ENCODE measurements at regions not wholly inside any gene's neighbourhood (a gene's known extent, or its start where the extent isn't known, plus 50 kb on each side); places are given as distances from the start of the nearest gene placed in this dataset.

GRCh38 chr2:217437290-217437870 lies 565.4 kb downstream of the TNS1 start:
- Histone ChIP-seq H3K27ac (ENCODE audit: low read length in 2 of 2) (no peak overlapping the region), H3K27me3 (replicated peaks in 1 of 4; ENCODE audit: control extremely low read depth in 1 of 4, control insufficient read depth in 3 of 4, insufficient read depth in 4 of 4, low read length in 3 of 4) (no peaks in the 10 kb centered on the region), H3K9ac (ENCODE audit: low read length) (no peak overlapping the region), H4K20me1 (ENCODE audit: control insufficient read depth, insufficient read depth, low read length, poor library complexity, severe bottlenecking) (no peaks in the 10 kb centered on the region), H3K4me2 (replicated peaks; ENCODE audit: low read depth, low read length, poor library complexity, severe bottlenecking) (no peak overlapping the region), H3K4me1 (ENCODE audit: control insufficient read depth in 2 of 2, insufficient read depth in 2 of 2, low read length in 2 of 2) (no peaks in the 10 kb centered on the region), H3K4me3 (ENCODE audit: control extremely low read depth in 1 of 5, extremely low read depth in 1 of 5, insufficient read depth in 1 of 5, low read depth in 2 of 5, low read length in 4 of 5) (no peak overlapping the region), H2AFZ (ENCODE audit: insufficient read depth, low read depth, low read length, poor library complexity, severe bottlenecking) (no peak overlapping the region), H3K36me3 (replicated peaks in 1 of 2; ENCODE audit: control extremely low read depth in 1 of 2, control insufficient read depth in 1 of 2, extremely low read depth in 1 of 2, insufficient read depth in 2 of 2, low read length in 1 of 2) (no peaks in the 10 kb centered on the region), H3K9me3 (ENCODE audit: control extremely low read depth in 1 of 3, control insufficient read depth in 2 of 3, insufficient read depth in 1 of 3, low read length in 2 of 3) (no peaks in the 10 kb centered on the region), H3K79me2 (ENCODE audit: control insufficient read depth, insufficient read depth, low read length) (no peaks in the 10 kb centered on the region)
- Mint-ChIP-seq H3K27me3 (peaks cover 3% of the 10 kb centered on the region), H3K4me1 (peaks cover 11% of the 10 kb centered on the region), H3K9me3 (ENCODE audit: insufficient read depth) (no peaks in the 10 kb centered on the region), H3K27ac (no peak overlapping the region), H3K4me3 (no peak overlapping the region)
- ATAC-seq (ENCODE audit: low read depth) (no peak), DNase-seq (no peak)
- TF ChIP-seq EZH2 (IDR thresholded peaks at IDR 0.05; ENCODE audit: borderline replicate concordance, insufficient read depth, low read depth, low read length, poor library complexity, severe bottlenecking) (no peak), CTCF (IDR thresholded peaks at IDR 0.05) (no peak)
- intact Hi-C loops (cut with micrococcal nuclease): no loop called here
- ChIA-PET POLR2A (no interaction called here), CTCF (no interaction called here)
- WGBS (ENCODE audit: insufficient coverage): 94% methylated on average over 2 of the region's 6 CpGs

GRCh38 chr2:217436386-217436785 lies 566.4 kb downstream of the TNS1 start:
- intact Hi-C loops (cut with micrococcal nuclease): no loop called here
- no peak for TF ChIP-seq EZH2 (IDR thresholded peaks at IDR 0.05; ENCODE audit: borderline replicate concordance, insufficient read depth, low read depth, low read length, poor library complexity, severe bottlenecking)
- TF ChIP-seq CTCF (IDR thresholded peaks at IDR 0.05): no peak
- Histone ChIP-seq H3K4me1 (ENCODE audit: control insufficient read depth in 2 of 2, insufficient read depth in 2 of 2, low read length in 2 of 2) (no peaks in the 10 kb centered on the region), H2AFZ (ENCODE audit: insufficient read depth, low read depth, low read length, poor library complexity, severe bottlenecking) (no peak overlapping the region), H3K79me2 (ENCODE audit: control insufficient read depth, insufficient read depth, low read length) (no peaks in the 10 kb centered on the region), H3K9me3 (ENCODE audit: control extremely low read depth in 1 of 3, control insufficient read depth in 2 of 3, insufficient read depth in 1 of 3, low read length in 2 of 3) (no peaks in the 10 kb centered on the region), H3K9ac (ENCODE audit: low read length) (no peak overlapping the region), H3K27ac (ENCODE audit: low read length in 2 of 2) (no peak overlapping the region), H3K4me3 (ENCODE audit: control extremely low read depth in 1 of 5, extremely low read depth in 1 of 5, insufficient read depth in 1 of 5, low read depth in 2 of 5, low read length in 4 of 5) (no peak overlapping the region), H4K20me1 (ENCODE audit: control insufficient read depth, insufficient read depth, low read length, poor library complexity, severe bottlenecking) (no peaks in the 10 kb centered on the region), H3K27me3 (replicated peaks in 1 of 4; ENCODE audit: control extremely low read depth in 1 of 4, control insufficient read depth in 3 of 4, insufficient read depth in 4 of 4, low read length in 3 of 4) (no peaks in the 10 kb centered on the region), H3K4me2 (replicated peaks; ENCODE audit: low read depth, low read length, poor library complexity, severe bottlenecking) (no peak overlapping the region), H3K36me3 (replicated peaks in 1 of 2; ENCODE audit: control extremely low read depth in 1 of 2, control insufficient read depth in 1 of 2, extremely low read depth in 1 of 2, insufficient read depth in 2 of 2, low read length in 1 of 2) (no peaks in the 10 kb centered on the region)
- Mint-ChIP-seq H3K4me1 (peaks cover 11% of the 10 kb centered on the region), H3K4me3 (no peak overlapping the region), H3K27ac (no peak overlapping the region), H3K27me3 (peaks cover 3% of the 10 kb centered on the region), H3K9me3 (ENCODE audit: insufficient read depth) (no peaks in the 10 kb centered on the region)
- ATAC-seq (ENCODE audit: low read depth): no peak
- whole genome bisulfite sequencing (ENCODE audit: insufficient coverage): 92% methylated on average over 4 of the region's 5 CpGs
- CTCF ChIA-PET: no interaction called here
- no peak for DNase-seq
- POLR2A ChIA-PET: no interaction called here
